ENCODE measurements at regions not wholly inside any gene's neighbourhood (a gene's known extent, or its start where the extent isn't known, plus 50 kb on each side); places are given as distances from the start of the nearest gene placed in this dataset.
"Not testable (repeated sequence)": the region's sequence is repeated elsewhere in the genome, so short reads cannot be mapped to it uniquely, and the experiment has no call there.

GRCh38 chr13:33340631-33341030 lies 55.1 kb upstream of the STARD13 start:
- no peak for DNase-seq (ENCODE audit: low spot score)

- no peak for DNase-seq (ENCODE audit: low spot score)
Observed at GRCh38 chr13:33341861-33342452, 56.4 kb upstream of the STARD13 start.

- no peak for DNase-seq (ENCODE audit: low spot score)
Observed at GRCh38 chr13:33345842-33346241, 60.3 kb upstream of the STARD13 start.

- no peak for DNase-seq (ENCODE audit: low spot score)
Observed at GRCh38 chr13:33347861-33348260, 62.3 kb upstream of the STARD13 start.

- DNase-seq (ENCODE audit: low spot score): no peak
Observed at GRCh38 chr13:33348366-33348765, 62.8 kb upstream of the STARD13 start.

- peak; percentile 45 for DNase-seq (ENCODE audit: low spot score)
Observed at GRCh38 chr13:33349288-33349985, 63.9 kb upstream of the STARD13 start.

GRCh38 chr13:33349986-33350826 lies 64.7 kb upstream of the STARD13 start:
- peak; percentile 46 for DNase-seq (ENCODE audit: low spot score)

- peak; percentile 75 for DNase-seq (ENCODE audit: low spot score)
Observed at GRCh38 chr13:33351319-33351718, 65.8 kb upstream of the STARD13 start.

- DNase-seq (ENCODE audit: low spot score): no peak
Observed at GRCh38 chr13:33352041-33352440, 66.5 kb upstream of the STARD13 start.

- DNase-seq (ENCODE audit: low spot score): no peak
Observed at GRCh38 chr13:33352526-33352925, 67.0 kb upstream of the STARD13 start.

- no peak for DNase-seq (ENCODE audit: low spot score)
Observed at GRCh38 chr13:33353210-33353609, 67.7 kb upstream of the STARD13 start.

- DNase-seq (ENCODE audit: low spot score): no peak
Observed at GRCh38 chr13:33353646-33354045, 68.1 kb upstream of the STARD13 start.

GRCh38 chr13:33355201-33355895 lies 69.8 kb upstream of the STARD13 start:
- DNase-seq (ENCODE audit: low spot score): no peak

- not testable (repeated sequence) for DNase-seq (ENCODE audit: low spot score)
Observed at GRCh38 chr13:33358076-33358475, 72.5 kb upstream of the STARD13 start.

GRCh38 chr13:33362986-33363727 lies 77.6 kb upstream of the STARD13 start:
- no peak for DNase-seq (ENCODE audit: low spot score)

GRCh38 chr13:33364192-33364591 lies 78.6 kb upstream of the STARD13 start:
- no peak for DNase-seq (ENCODE audit: low spot score)

GRCh38 chr13:33366469-33367062 lies 81.0 kb upstream of the STARD13 start:
- DNase-seq (ENCODE audit: low spot score): no peak

- no peak for DNase-seq (ENCODE audit: low spot score)
Observed at GRCh38 chr13:33367171-33367895, 81.8 kb upstream of the STARD13 start.

- DNase-seq (ENCODE audit: low spot score): no peak
Observed at GRCh38 chr13:33367926-33368325, 82.4 kb upstream of the STARD13 start.

- no peak for DNase-seq (ENCODE audit: low spot score)
Observed at GRCh38 chr13:33369073-33369472, 83.5 kb upstream of the STARD13 start.

All from hepatic stellate cell (primary cell).